Stimulated activated CD4-positive, alpha-beta T cell treated with anti-CD3 and anti-CD28 coated beads, Interleukin-12 subunit alpha, Interleukin-12 subunit beta, amount 100 ng/mL, for 48 hours (primary cell): ENCODE measurements at regions not wholly inside any gene's neighbourhood (a gene's known extent, or its start where the extent isn't known, plus 50 kb on each side); places are given as distances from the start of the nearest gene placed in this dataset.

Experiments
- DNase-seq, 3 donors: peaks; one replicate each; pipeline ENCODE4 v3.0.0-alpha.2; 2020; ENCODE audit warnings: low read depth in 2 of 3, low spot score in 1 of 3

DNA sequence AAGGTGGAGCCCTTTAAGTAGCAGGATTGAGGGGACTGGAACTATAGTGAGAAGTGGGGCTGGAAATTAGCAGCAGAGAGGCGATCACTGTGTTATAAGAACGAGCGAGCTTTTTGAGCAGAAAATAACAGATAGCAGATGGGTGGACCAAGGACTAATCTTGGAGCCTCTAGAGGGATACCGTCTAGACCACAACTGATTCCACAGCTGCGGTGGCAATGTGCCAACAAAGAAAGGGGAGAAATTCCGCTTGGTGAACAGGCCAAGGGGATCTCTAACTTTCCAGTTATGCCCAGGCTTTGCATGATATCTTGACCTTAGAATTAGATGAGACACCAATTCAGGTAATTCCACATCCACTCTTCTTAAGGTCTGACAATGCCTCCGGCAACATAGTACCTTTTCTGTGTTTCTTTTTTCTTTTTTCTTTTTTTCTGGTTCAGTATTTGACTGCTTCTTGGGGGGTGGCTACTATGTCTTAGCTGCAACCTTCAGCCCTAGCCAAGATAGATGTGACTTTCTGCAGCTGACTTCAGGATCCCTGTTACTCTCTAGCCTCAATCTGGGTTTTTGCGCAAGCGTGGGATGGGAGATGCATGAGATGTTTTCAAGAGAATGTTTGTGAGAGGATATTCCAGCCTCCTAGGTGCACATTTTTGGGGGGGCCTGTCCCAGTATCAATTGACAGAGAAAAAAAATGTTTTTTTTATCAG is 143.4 kb upstream of the CPSF6 start:
- DNase-seq = no peak

DNA sequence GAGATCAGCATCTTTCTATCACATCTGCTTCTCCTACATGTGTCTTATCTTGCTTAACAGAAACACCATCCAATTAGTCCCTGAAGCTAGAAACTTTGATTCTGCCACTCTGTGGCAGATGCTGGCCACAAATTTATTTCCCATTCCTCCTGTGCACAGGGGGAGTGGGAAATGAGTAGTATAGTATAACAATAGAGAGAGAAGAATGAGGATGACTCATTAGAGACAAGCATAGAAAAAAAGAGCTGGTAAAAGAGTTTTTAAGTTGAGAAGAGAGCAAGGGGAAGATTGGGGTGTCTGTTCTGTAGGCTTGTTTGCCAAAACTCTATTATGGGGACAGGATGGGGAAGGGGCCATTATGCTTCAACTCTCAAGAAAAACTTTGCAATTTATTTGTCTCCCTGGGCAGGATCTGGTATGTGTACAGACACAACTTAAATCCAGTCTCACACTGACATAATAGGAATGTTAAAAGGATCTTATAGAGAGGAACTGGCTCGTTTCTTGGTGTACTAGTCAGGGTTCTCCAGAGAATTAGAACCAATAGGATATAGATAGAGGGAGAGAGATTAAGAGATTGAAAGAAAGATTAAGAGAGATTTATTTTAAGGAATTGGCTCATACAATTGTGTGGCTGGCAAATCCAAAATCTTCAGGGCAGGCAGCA is 142.6 kb upstream of the CPSF6 start:
- no peak for DNase-seq

- no peak for DNase-seq
Observed at GRCh38 chr12:69097619-69098368, 141.6 kb upstream of the CPSF6 start.

GRCh38 chr12:69099201-69099837 is 140.1 kb upstream of the CPSF6 start:
- DNase-seq = no peak

DNA sequence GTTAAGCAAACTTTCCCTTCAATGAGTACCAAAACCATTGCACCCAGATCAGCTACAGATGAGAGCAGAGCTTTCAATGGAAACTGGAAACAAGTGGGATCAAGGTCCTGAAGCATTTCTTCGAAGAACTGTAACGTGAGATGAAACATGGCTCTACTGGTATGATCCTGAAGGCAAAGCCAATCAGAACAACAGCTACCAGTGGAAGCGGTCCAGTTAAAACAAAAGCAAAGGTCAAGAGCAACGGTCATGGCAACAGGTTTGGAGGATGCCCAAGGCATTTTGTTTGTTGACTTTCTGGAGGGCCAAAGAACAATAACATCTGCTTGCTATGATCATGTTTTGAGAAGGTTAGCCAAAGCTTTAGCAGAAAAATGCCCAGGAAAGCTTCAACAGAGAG is 137.9 kb upstream of the CPSF6 start:
- DNase-seq = no peak

DNA sequence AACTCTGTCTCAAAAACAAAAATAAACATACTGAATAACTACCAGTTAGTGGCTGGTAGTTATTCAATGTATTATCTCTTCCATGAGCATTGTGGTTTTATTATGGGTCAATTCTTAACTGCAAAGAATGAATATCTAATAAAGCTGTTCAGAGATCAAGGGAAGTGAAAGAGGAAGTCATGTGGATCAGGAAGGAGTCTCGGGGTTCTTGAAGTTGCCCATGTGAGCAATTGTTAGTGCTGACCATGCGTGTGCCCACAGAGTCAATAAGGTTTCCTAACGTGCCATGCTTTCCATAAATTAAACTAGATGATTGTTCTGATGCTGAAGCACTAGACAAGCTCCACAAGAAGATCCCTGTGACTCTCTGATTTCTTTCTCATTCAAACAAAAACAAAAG is 136.5 kb upstream of the CPSF6 start:
- no peak for DNase-seq

GRCh38 chr12:69105101-69105962 is 134.0 kb upstream of the CPSF6 start:
- no peak for DNase-seq

DNA sequence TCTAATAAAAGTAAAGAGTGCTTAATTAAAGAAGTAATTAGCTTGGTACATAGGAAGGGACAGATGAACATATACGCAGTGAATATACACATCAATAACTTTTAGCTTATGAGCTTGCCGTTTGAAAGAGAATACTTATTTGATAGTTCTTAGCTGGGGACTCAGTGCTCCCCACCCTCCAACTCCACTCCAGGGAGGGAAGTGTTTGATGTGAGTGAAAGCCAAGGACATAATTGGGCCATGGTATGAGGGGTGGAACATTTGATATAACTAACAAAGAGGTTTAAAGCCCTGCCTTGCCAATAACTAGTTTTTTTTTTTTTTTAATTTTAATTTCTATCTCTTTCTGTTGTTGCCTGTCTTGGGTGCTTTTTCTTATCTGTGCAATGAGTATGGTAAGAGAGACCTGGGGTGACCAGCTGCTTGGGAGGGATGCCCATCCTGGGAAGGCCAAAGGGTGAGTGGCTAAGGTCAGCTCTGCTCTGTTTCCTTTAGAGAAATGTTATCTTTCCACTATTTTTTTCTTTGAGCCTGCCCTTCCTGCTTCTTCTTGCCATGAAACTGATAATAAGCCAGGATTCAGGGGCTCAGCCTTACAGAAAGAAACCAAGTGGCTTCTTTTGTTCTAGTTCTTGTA is 132.8 kb upstream of the CPSF6 start:
- no peak for DNase-seq

DNA sequence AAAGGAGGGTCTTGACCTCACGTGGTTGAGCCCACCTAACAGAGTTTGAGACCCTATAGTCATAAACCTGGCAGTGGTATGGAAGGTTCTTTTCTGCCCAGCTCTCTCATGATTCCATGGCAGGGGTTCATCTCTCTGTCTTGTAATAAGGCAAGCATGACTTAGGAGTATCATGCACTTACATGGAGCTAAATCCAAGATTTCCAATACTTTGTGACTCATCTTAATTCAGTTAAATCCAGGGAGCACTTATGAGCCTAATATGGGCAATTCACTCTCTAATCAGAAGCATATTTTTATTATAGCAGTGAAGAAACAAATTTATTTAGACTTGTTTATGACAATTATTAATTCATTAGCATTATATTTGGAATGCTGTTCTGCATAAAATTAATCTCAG is 131.8 kb upstream of the CPSF6 start:
- no peak for DNase-seq

GRCh38 chr12:69108037-69108436 is 131.3 kb upstream of the CPSF6 start:
- no peak for DNase-seq

DNA sequence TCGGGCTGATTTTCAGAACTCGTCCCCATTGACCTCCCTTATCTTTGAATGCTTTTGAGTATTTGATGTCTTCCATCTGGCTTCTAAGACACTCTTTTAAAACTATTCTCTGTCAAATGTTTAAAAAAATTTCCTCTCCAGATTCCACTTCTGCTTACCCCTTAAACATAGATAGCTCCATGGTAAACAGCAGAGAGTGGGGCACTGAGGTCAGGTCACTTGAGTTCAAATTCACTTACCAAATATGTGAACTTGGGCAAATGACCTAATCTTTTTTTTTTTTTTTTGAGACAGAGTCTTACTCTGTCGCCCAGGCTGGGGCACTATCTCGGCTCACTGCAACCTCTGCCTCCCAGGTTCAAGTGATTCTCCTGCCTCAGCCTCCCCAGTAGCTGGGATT is 126.8 kb upstream of the CPSF6 start:
- no peak for DNase-seq

DNA sequence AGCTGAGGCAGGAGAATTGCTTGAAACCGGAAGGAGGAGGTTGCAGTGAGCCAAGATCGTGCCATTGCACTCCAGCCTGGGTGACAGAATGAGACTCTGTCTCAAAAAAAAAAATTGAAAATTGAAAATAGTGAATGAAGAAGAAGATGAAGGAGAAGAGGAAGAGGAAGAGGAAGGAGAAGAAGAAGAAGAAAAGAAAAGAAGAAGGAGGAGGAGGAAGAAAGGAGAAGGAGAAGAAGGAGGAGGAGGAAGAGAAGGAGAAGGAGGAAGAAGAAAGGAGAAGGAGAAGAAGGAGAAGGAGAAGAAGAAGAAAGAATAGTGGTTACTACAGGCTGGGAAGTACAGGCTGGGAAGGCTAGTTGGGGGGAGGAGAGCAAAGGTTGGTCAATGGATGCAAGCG is 124.3 kb upstream of the CPSF6 start:
- DNase-seq = no peak

- DNase-seq = no peak
Observed at GRCh38 chr12:69115951-69116350, 123.4 kb upstream of the CPSF6 start.

DNA sequence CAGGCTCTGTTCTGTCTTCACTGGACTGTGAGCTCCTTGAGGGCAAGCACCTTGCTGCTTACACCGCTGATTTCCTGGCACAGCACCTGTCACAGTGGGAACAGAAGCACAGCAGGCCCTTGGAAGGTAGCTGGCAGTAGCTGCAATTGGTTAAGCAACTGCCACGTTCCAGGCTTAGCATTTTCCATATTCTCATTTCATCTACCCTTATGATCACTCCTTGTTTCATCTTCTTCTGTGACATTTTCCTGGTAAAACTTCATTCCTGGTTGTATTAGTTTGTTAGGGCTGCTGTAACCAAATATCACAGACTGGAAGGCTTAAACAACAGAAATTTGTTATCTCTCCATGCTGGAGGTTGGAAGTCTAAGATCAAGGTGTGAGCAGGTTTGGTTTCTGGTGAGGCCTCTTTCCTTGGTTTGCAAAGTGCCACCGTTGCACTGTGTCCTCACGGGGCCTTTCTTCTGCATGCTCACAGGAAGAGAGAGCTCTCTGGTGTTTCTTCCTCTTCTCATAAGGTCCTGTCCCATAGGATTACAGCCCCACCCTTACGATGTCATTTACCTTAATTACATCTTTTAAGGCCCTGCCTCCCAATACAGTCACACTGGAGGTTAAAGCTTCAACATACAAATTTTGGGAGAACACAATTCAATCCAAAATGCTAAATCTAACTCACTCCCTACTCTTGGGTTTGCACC is 121.7 kb upstream of the CPSF6 start:
- no peak for DNase-seq

DNA sequence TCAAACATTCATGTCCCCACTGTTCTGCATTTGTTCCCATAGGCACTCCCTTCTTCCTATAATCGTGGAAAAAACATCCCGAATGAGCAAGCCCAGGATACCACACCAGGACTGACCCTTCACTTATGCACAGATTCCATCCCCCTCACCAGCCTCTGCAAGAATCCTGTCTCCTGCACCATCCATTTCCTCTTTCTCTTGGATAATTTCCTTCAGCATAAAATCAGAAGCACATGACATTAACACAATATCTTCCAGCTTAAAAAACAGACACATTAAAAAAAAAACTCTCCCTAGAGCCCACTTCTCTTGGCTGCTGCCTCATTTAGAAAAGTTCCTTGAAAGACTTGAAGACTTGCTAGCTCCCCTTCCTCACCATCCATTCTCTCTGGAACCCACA is 120.9 kb upstream of the CPSF6 start:
- DNase-seq = no peak

DNA sequence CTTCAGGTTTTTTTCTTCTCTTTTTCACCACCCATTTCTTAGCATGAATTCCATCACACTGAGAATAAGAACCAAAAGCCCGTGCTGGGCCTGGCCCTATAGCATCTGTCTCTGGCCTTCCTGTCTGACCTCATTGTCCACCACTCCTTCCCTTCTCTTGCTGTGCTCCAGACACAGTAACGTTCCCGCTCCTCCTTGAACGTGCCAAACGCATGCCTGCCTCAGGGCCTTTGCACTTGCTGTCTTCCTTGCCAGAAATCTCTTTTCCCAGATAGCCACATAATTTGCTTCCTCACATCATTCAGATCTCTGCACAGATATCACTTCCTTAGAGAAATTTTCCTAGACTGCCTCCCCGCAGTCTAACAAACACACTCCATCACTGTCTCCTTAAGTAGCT is 119.6 kb upstream of the CPSF6 start:
- no peak for DNase-seq

GRCh38 chr12:69120354-69120753 is 119.0 kb upstream of the CPSF6 start:
- no peak for DNase-seq

DNA sequence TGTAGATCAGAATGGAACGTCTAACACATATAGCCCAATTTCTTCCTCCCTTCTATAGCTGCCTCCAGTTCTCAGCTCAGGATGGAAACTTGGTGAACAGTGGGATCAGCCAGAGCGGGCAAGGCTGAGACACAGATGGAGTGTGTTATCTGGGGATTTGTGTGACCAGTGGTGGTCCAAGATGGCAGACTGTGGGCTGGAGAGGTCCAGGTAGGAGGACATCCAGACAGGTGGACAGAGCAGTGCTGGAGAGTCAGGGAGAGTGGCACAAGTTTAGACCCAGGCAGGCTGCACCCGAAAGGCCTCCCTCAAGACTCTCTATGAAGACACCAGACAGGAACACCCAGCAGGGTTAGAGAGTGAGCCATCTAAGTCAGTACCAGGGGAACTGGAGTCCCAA is 116.1 kb upstream of the CPSF6 start:
- DNase-seq = no peak

DNA sequence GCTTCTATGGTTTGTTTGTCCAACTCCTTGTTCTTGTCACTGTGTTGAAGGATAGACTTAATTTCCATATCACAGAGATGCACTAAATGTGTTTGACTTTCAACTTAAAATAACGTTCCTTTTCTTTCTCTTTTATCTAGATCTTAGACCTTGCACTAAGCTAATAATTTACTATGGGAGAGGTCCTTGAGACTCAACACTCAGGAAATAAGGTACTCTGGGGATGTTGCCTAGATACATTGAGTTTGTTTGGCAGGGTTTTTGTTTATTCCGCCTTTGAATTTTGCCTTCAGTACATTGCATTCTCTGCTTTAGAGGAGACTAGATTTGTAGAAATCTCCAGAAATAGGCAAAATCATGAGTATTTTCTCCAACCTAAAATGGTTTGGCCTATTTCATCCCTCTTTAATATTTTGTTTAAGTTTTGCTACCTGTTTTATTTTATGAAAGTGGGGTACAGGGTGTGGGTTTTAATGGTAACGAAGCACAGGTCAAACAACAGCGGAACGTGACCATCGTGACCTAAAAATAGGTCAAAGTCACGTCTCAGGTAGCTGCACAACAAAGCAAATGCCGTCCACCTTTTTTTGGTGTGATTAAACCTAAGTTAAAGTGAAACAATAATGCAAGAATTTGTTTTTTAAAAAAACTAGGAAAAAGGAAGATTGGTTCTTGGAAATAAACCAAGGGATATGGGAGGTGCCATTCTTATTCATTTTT is 115.3 kb upstream of the CPSF6 start:
- no peak for DNase-seq
